Stimulated activated CD8-positive, alpha-beta memory T cell treated with anti-CD3 and anti-CD28 coated beads, Interleukin-4, amount 100 ng/mL, for 24 hours (primary cell): ENCODE measurements at regions not wholly inside any gene's neighbourhood (a gene's known extent, or its start where the extent isn't known, plus 50 kb on each side); places are given as distances from the start of the nearest gene placed in this dataset.
"Not testable (repeated sequence)": the region's sequence is repeated elsewhere in the genome, so short reads cannot be mapped to it uniquely, and the experiment has no call there.

Experiments
- DNase-seq: peaks from one replicate; pipeline ENCODE4 v3.0.0-alpha.2; 2020; ENCODE audit warnings: low read depth

- DNase-seq, result no peak
These were observed 125.7 kb downstream of the ZNF608 start for GRCh38 chr5:124620743-124621142.

- DNase-seq, result no peak
These were observed 127.3 kb downstream of the ZNF608 start for GRCh38 chr5:124619121-124619520.

- no peak for DNase-seq
These were observed 128.7 kb downstream of the ZNF608 start for GRCh38 chr5:124617787-124618186.

- DNase-seq, result no peak
These were observed 131.5 kb downstream of the ZNF608 start for GRCh38 chr5:124614836-124615385.

GRCh38 chr5:124614105-124614504 lies 132.3 kb downstream of the ZNF608 start:
- DNase-seq, result no peak

- DNase-seq, result no peak
These were observed 133.0 kb downstream of the ZNF608 start for GRCh38 chr5:124613273-124613953.

GRCh38 chr5:124612023-124612422 lies 134.4 kb downstream of the ZNF608 start:
- DNase-seq, result no peak

- not testable (repeated sequence) for DNase-seq
These were observed 135.2 kb downstream of the ZNF608 start for GRCh38 chr5:124611262-124611661.

- DNase-seq, result not testable (repeated sequence)
These were observed 136.8 kb downstream of the ZNF608 start for GRCh38 chr5:124609685-124610084.

- no peak for DNase-seq
These were observed 139.9 kb downstream of the ZNF608 start for GRCh38 chr5:124606543-124606942.

- DNase-seq, result no peak
These were observed 140.3 kb downstream of the ZNF608 start for GRCh38 chr5:124606093-124606492.

GRCh38 chr5:124605541-124605940 lies 140.9 kb downstream of the ZNF608 start:
- no peak for DNase-seq

GRCh38 chr5:124604419-124604818 lies 142.0 kb downstream of the ZNF608 start:
- DNase-seq, result no peak

GRCh38 chr5:124602925-124603650 lies 143.4 kb downstream of the ZNF608 start:
- DNase-seq, result no peak

GRCh38 chr5:124599028-124599973 lies 147.1 kb downstream of the ZNF608 start:
- no peak for DNase-seq

- no peak for DNase-seq
These were observed 149.6 kb downstream of the ZNF608 start for GRCh38 chr5:124596595-124597421.

GRCh38 chr5:124593952-124594351 lies 152.5 kb downstream of the ZNF608 start:
- DNase-seq, result no peak

GRCh38 chr5:124592891-124593290 lies 153.5 kb downstream of the ZNF608 start:
- no peak for DNase-seq

GRCh38 chr5:124591583-124591982 lies 154.9 kb downstream of the ZNF608 start:
- DNase-seq, result no peak

- DNase-seq, result no peak
These were observed 155.8 kb downstream of the ZNF608 start for GRCh38 chr5:124590686-124591085.

- no peak for DNase-seq
These were observed 159.2 kb downstream of the ZNF608 start for GRCh38 chr5:124587280-124587679.
